Astrocyte (in vitro differentiated cells and primary cell): ENCODE measurements at regions not wholly inside any gene's neighbourhood (a gene's known extent, or its start where the extent isn't known, plus 50 kb on each side); places are given as distances from the start of the nearest gene placed in this dataset.

Experiments used
- DNase-seq: peaks from one replicate; pipeline ENCODE4 v3.0.0-alpha.2; 2010; ENCODE audit warnings: low read depth
- FAIRE-seq: peaks from 2 replicates; lab custom pipeline; 2011; peaks lifted over from hg19 to GRCh38; lab: Jason Lieb, UNC
- H2AFZ ChIP-seq: 2 replicates; pipeline ENCODE4 v1.6.0; 2012; ENCODE audit warnings: low read depth, low read length, inconsistent platforms
- H3K27ac ChIP-seq: 2 replicates; pipeline ENCODE4 v1.5.1; 2011; ENCODE audit warnings: low read depth, low read length, inconsistent platforms
- H3K27me3 ChIP-seq: 2 replicates; pipeline ENCODE4 v1.6.0; 2011; ENCODE audit warnings: low read length, inconsistent platforms; ENCODE audit not compliant: insufficient read depth
- H3K36me3 ChIP-seq: 2 replicates; pipeline ENCODE4 v1.5.1; 2011; ENCODE audit warnings: low read length, inconsistent platforms; ENCODE audit not compliant: insufficient read depth
- H3K4me1 ChIP-seq: 2 replicates; pipeline ENCODE4 v1.5.1; 2011; ENCODE audit warnings: low read length, inconsistent platforms; ENCODE audit not compliant: insufficient read depth
- H3K4me2 ChIP-seq: 2 replicates; pipeline ENCODE4 v1.6.0; 2012; ENCODE audit warnings: low read length, inconsistent platforms
- H3K4me3 ChIP-seq: 2 replicates; pipeline ENCODE4 v1.5.1; 2011; ENCODE audit warnings: low read depth, mild to moderate bottlenecking, low read length, inconsistent platforms; ENCODE audit not compliant: insufficient read depth
- H3K79me2 ChIP-seq: 2 replicates; pipeline ENCODE4 v1.6.0; 2012; ENCODE audit warnings: mild to moderate bottlenecking, low read length, inconsistent platforms; ENCODE audit not compliant: insufficient read depth
- H3K9ac ChIP-seq: 2 replicates; pipeline ENCODE4 v1.6.0; 2012; ENCODE audit warnings: mild to moderate bottlenecking, low read length, inconsistent platforms
- H3K9me3 ChIP-seq: 2 replicates; pipeline ENCODE4 v1.5.1; 2012; ENCODE audit warnings: low read depth, mild to moderate bottlenecking, low read length, inconsistent platforms; ENCODE audit not compliant: insufficient read depth
- H4K20me1 ChIP-seq: 2 replicates; pipeline ENCODE4 v1.6.0; 2012; ENCODE audit warnings: low read length, inconsistent platforms; ENCODE audit not compliant: insufficient read depth
- H3K27ac Mint-ChIP-seq: one replicate; pipeline ENCODE4 v1.8.0; 2021; ENCODE audit warnings: mild to moderate bottlenecking, mixed read lengths; ENCODE audit not compliant: unreplicated experiment
- H3K27me3 Mint-ChIP-seq: one replicate; pipeline ENCODE4 v1.8.0; 2021; ENCODE audit warnings: low read depth, mixed read lengths; ENCODE audit not compliant: unreplicated experiment
- H3K36me3 Mint-ChIP-seq: one replicate; pipeline ENCODE4 v1.8.0; 2021; ENCODE audit warnings: low read depth, mixed read lengths; ENCODE audit not compliant: unreplicated experiment
- H3K4me1 Mint-ChIP-seq: one replicate; pipeline ENCODE4 v1.8.0; 2021; ENCODE audit warnings: low read depth, mixed read lengths; ENCODE audit not compliant: unreplicated experiment
- H3K4me3 Mint-ChIP-seq: one replicate; pipeline ENCODE4 v1.8.0; 2021; ENCODE audit warnings: mild to moderate bottlenecking, moderate library complexity, mixed read lengths; ENCODE audit not compliant: unreplicated experiment
- H3K9me3 Mint-ChIP-seq: one replicate; pipeline ENCODE4 v1.8.0; 2021; ENCODE audit warnings: mild to moderate bottlenecking, mixed read lengths; ENCODE audit not compliant: unreplicated experiment
- CTCF ChIP-seq: IDR thresholded peaks from 2 replicates; pipeline ENCODE4 v1.5.1; 2011; ENCODE audit warnings: low read depth, mild to moderate bottlenecking, inconsistent platforms, low read length, moderate library complexity; ENCODE audit not compliant: insufficient read depth
- EZH2 ChIP-seq: IDR thresholded peaks from 2 replicates; pipeline ENCODE4 v1.6.1; 2012; ENCODE audit warnings: mild to moderate bottlenecking, low read length, inconsistent platforms; ENCODE audit not compliant: insufficient read depth

GRCh38 chr4:103303011-103303410 is 104.9 kb upstream of the CENPE start:
- no peak overlapping the region for H3K27ac Mint-ChIP-seq
- no peaks in the 10 kb centered on the region for H3K36me3 Mint-ChIP-seq
- Histone ChIP-seq H2AFZ (no peak overlapping the region), H3K9me3 (no peaks in the 10 kb centered on the region), H3K4me2 (no peak overlapping the region), H3K27ac (no peak overlapping the region), H3K9ac (no peak overlapping the region), H3K79me2 (no peaks in the 10 kb centered on the region), H3K4me1 (no peaks in the 10 kb centered on the region), H3K4me3 (no peak overlapping the region), H3K27me3 (no peaks in the 10 kb centered on the region), H4K20me1 (no peaks in the 10 kb centered on the region), H3K36me3 (no peaks in the 10 kb centered on the region)
- no peak for FAIRE-seq
- no peak overlapping the region for H3K4me3 Mint-ChIP-seq
- no peaks in the 10 kb centered on the region for H3K4me1 Mint-ChIP-seq
- TF ChIP-seq EZH2 (no peak), CTCF (no peak)
- no peak for DNase-seq
- peaks cover 2% of the 10 kb centered on the region for H3K27me3 Mint-ChIP-seq
- H3K9me3 Mint-ChIP-seq: no peaks in the 10 kb centered on the region

DNA sequence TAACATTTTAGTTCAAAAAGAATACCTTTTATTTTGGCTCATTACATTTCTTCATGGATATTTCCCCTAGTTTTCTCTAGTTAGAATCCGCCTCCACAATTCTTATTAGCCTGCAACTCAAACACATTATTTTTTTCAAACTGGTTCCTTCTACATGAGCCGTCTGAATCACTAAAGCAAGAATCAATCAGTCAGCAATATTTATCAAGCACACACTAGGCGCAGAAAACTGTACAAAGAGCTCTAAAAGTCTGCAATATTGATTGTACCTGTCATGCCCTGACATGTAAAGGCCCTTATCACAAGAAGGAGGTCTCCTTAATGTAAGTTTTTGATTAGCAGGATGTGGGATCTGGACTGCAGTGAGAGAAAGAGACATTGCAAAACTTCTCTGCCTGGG is 94.8 kb upstream of the CENPE start:
- TF ChIP-seq CTCF (no peak), EZH2 (no peak)
- Mint-ChIP-seq H3K27me3 (no peaks in the 10 kb centered on the region), H3K4me3 (no peak overlapping the region), H3K4me1 (peaks cover 2% of the 10 kb centered on the region), H3K27ac (no peak overlapping the region), H3K9me3 (peaks cover 2% of the 10 kb centered on the region), H3K36me3 (no peaks in the 10 kb centered on the region)
- no peaks in the 10 kb centered on the region for H3K27me3 ChIP-seq
- H3K4me2 ChIP-seq: no peak overlapping the region
- H3K9ac ChIP-seq: no peak overlapping the region
- no peaks in the 10 kb centered on the region for H4K20me1 ChIP-seq
- DNase-seq (no peak), FAIRE-seq (no peak)
- no peak overlapping the region for H2AFZ ChIP-seq
- no peaks in the 10 kb centered on the region for H3K9me3 ChIP-seq
- no peaks in the 10 kb centered on the region for H3K79me2 ChIP-seq
- no peaks in the 10 kb centered on the region for H3K4me1 ChIP-seq
- H3K27ac ChIP-seq: no peak overlapping the region
- H3K36me3 ChIP-seq: no peaks in the 10 kb centered on the region
- H3K4me3 ChIP-seq: no peak overlapping the region

DNA sequence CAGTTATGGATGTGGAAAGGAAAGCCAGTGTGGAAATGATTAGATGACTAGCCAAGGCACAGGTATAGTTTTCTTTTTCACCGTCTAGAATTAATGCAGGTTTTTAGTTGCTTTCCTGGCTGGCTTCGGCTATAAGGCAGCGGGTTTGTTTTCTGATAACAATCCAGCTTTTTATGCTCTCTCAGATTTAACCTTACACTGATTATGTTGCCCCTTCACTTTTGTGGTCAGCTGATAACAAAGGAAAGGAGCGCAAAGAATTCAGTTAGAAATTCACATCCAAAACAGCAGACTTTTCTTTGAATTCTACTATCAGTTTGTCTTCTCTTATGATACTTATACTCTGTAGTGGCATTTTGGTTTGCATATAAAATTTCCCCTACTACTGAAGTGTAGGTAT is 94.2 kb upstream of the CENPE start:
- peaks cover 2% of the 10 kb centered on the region for H3K9me3 Mint-ChIP-seq
- Histone ChIP-seq H3K9me3 (no peaks in the 10 kb centered on the region), H2AFZ (no peak overlapping the region), H3K4me3 (no peak overlapping the region), H3K36me3 (no peaks in the 10 kb centered on the region), H3K79me2 (no peaks in the 10 kb centered on the region), H3K27ac (no peak overlapping the region), H3K9ac (no peak overlapping the region), H3K4me2 (no peak overlapping the region), H3K27me3 (no peaks in the 10 kb centered on the region), H4K20me1 (no peaks in the 10 kb centered on the region), H3K4me1 (no peaks in the 10 kb centered on the region)
- H3K36me3 Mint-ChIP-seq: no peaks in the 10 kb centered on the region
- no peak overlapping the region for H3K4me3 Mint-ChIP-seq
- H3K4me1 Mint-ChIP-seq: peaks cover 2% of the 10 kb centered on the region
- H3K27ac Mint-ChIP-seq: no peak overlapping the region
- no peaks in the 10 kb centered on the region for H3K27me3 Mint-ChIP-seq
- TF ChIP-seq CTCF (no peak), EZH2 (no peak)
- DNase-seq (no peak), FAIRE-seq (no peak)
